HepG2 (cell line): ENCODE measurements at regions not wholly inside any gene's neighbourhood (a gene's known extent, or its start where the extent isn't known, plus 50 kb on each side); places are given as distances from the start of the nearest gene placed in this dataset.

Source experiments
- BHLHE40 ChIP-seq: IDR thresholded peaks from 2 replicates; pipeline ENCODE4 v1.6.1; 2011; ENCODE audit warnings: low read length, improper control_type of control experiment
- RNF2 ChIP-seq: fragments of 450-650 bp; conservative IDR thresholded peaks from 2 replicates; pipeline ENCODE4 v1.6.1; 2016; ENCODE audit warnings: low read depth
- TBX3 ChIP-seq: fragments of 450-650 bp; IDR thresholded peaks from 2 replicates; pipeline ENCODE4 v1.6.1; 2017; ENCODE audit warnings: antibody characterized with exemption, mild to moderate bottlenecking, inconsistent platforms, borderline replicate concordance
- ZBTB21 ChIP-seq: sonication (generic); formaldehyde crosslinking; IDR thresholded peaks from 2 replicates; pipeline ENCODE4 v1.4.0; 2020; ENCODE audit warnings: missing genetic modification reagents
- ZKSCAN1 ChIP-seq: fragments of 150-350 bp; IDR thresholded peaks from 2 replicates; pipeline ENCODE4 v1.6.1; 2014; ENCODE audit warnings: low read length
- ZNF431 ChIP-seq: sonication (generic); formaldehyde crosslinking; IDR thresholded peaks from 2 replicates; pipeline ENCODE4 v1.9.0; 2022; ENCODE audit warnings: missing genetic modification reagents, low read depth, mild to moderate bottlenecking, borderline replicate concordance
- ZNF503 ChIP-seq: sonication (generic); formaldehyde crosslinking; IDR thresholded peaks from 2 replicates; pipeline ENCODE4 v1.4.0; 2020; ENCODE audit warnings: missing genetic modification reagents
- ZNF670 ChIP-seq: sonication (generic); formaldehyde crosslinking; IDR thresholded peaks from 2 replicates; pipeline ENCODE4 v1.8.0; 2022; ENCODE audit warnings: mild to moderate bottlenecking, missing genetic modification reagents, borderline replicate concordance

DNA sequence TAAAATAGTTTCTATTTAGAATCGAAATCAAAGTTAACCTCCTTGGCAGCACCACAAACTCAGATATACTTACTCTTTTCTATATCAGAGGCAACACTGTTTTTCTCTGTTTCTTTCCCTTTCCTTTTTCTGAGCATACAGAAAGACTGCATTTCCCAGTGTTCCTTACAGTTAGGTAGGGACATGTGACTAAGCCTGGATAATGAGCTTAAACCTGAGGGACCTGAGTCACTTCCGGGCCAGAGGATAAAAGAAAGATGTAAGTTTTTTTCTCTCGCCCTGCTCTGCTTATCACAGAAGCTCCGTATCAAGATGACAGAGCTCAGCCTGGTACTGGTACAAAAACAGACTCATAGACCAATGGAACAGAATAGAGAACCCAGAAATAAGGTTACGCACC lies 531.9 kb downstream of the KLF12 start:
- no peak for TF ChIP-seq ZBTB21 (CRISPR knock-in tag)
- no peak for TF ChIP-seq TBX3
- TF ChIP-seq RNF2: no peak
- no peak for TF ChIP-seq ZNF503 (CRISPR knock-in tag)
- no peak for TF ChIP-seq ZNF431
- TF ChIP-seq ZKSCAN1: no peak
- TF ChIP-seq ZNF670: no peak
- TF ChIP-seq BHLHE40: no peak
